ENCODE measurements at regions not wholly inside any gene's neighbourhood (a gene's known extent, or its start where the extent isn't known, plus 50 kb on each side); places are given as distances from the start of the nearest gene placed in this dataset.

- TF ChIP-seq, protein P1, sequence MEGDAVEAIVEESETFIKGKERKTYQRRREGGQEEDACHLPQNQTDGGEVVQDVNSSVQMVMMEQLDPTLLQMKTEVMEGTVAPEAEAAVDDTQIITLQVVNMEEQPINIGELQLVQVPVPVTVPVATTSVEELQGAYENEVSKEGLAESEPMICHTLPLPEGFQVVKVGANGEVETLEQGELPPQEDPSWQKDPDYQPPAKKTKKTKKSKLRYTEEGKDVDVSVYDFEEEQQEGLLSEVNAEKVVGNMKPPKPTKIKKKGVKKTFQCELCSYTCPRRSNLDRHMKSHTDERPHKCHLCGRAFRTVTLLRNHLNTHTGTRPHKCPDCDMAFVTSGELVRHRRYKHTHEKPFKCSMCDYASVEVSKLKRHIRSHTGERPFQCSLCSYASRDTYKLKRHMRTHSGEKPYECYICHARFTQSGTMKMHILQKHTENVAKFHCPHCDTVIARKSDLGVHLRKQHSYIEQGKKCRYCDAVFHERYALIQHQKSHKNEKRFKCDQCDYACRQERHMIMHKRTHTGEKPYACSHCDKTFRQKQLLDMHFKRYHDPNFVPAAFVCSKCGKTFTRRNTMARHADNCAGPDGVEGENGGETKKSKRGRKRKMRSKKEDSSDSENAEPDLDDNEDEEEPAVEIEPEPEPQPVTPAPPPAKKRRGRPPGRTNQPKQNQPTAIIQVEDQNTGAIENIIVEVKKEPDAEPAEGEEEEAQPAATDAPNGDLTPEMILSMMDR (IDR thresholded peaks at IDR 0.05), result no peak
- TF ChIP-seq POLR2AphosphoS5 (IDR thresholded peaks at IDR 0.05), result no peak
Observed at GRCh38 chr13:70237131-70237530, 128.9 kb upstream of the KLHL1 start.

All from sigmoid colon (tissue), 4 donors.